Kidney (tissue), 13 donors: ENCODE measurements at regions not wholly inside any gene's neighbourhood (a gene's known extent, or its start where the extent isn't known, plus 50 kb on each side); places are given as distances from the start of the nearest gene placed in this dataset.

Source experiments
- DNase-seq, 5 donors: peaks; one replicate each; pipeline ENCODE4 v3.0.0-alpha.2; 2013 to 2020
- FAIRE-seq: peaks from 2 replicates; lab custom pipeline; 2012; peaks lifted over from hg19 to GRCh38; lab: Jason Lieb, UNC
- H3K27ac ChIP-seq, 2 donors: one replicate each; pipeline ENCODE4 v1.7.0; 2013; ENCODE audit warnings: low read depth in 2 of 2, low read length in 2 of 2, inconsistent platforms in 1 of 2
- H3K27me3 ChIP-seq: one replicate; pipeline ENCODE4 v1.7.1; 2013; ENCODE audit warnings: low read length, inconsistent platforms; ENCODE audit not compliant: control insufficient read depth, insufficient read depth
- H3K36me3 ChIP-seq, 3 donors: one replicate each; pipeline versions ENCODE4 v1.7.0 to v1.7.1; 2013; ENCODE audit warnings: low read length in 3 of 3, control low read depth in 1 of 3, inconsistent platforms in 1 of 3; ENCODE audit not compliant: insufficient read depth in 3 of 3, control insufficient read depth in 2 of 3
- H3K4me1 ChIP-seq, 3 donors: one replicate each; pipeline versions ENCODE4 v1.7.0 to v1.7.1; 2013; ENCODE audit warnings: low read length in 3 of 3, inconsistent platforms in 1 of 3, low read depth in 1 of 3; ENCODE audit not compliant: control insufficient read depth in 2 of 3, insufficient read depth in 2 of 3
- H3K4me3 ChIP-seq, 3 donors: one replicate each; pipeline versions ENCODE4 v1.7.0 to v1.8.1; 2013; ENCODE audit warnings: low read length in 3 of 3, control low read depth in 1 of 3, inconsistent platforms in 1 of 3
- H3K9ac ChIP-seq, 3 donors: one replicate each; pipeline versions ENCODE4 v1.7.0 to v1.7.1; 2013; ENCODE audit warnings: low read length in 3 of 3, control low read depth in 1 of 3, inconsistent platforms in 1 of 3
- H3K9me3 ChIP-seq, 3 donors: one replicate each; pipeline versions ENCODE4 v1.7.0 to v1.7.1; 2013; ENCODE audit warnings: low read length in 3 of 3, control low read depth in 1 of 3, inconsistent platforms in 1 of 3; ENCODE audit not compliant: control insufficient read depth in 2 of 3, insufficient read depth in 1 of 3
- intact Hi-C: fragments of 100-400 bp; cut with DNase I; formaldehyde crosslinking; loops from one replicate; pipeline ENCODE4 v1.11.1; 2022
- TF ChIP-seq, protein P1 (sequence below): IDR thresholded peaks from 3 replicates; pipeline ENCODE4 v1.5.1; 2012; ENCODE audit warnings: mild to moderate bottlenecking, moderate library complexity, borderline replicate concordance; ENCODE audit not compliant: insufficient read depth; ENCODE audit errors: extremely low read depth
- donor health status: control.
- donor health status: control.
- donor health status: control.
- donor health status: control.
- donor health status: control.
- donor health status: DM: yes; HTN: yes; CAD: no.
- donor health status: Normal renal cell carcinoma (clear cell type).

DNA sequence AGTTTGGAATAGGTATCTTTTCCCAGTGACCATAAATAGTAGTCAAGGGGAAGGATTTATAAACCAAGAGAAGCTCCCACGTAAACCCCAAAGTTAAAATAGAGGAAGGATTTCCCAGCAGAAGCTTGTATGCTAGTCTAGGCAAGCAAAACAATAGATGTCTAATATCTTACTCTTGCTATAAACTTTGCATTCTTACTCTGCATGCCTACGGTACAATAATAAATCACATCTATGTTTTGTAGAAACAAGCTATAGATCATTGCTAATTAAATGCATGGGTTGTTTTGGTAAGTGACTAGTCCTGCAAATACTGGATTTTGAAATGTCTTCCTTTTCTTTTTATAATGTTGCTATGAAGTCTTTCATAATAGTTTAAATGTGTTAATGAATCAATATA, 585.5 kb downstream of the INHBA start:
- no peak for FAIRE-seq
- Histone ChIP-seq H3K27me3 (no peaks in the 10 kb centered on the region), H3K36me3 (no peaks in the 10 kb centered on the region), H3K9me3 (no peaks in the 10 kb centered on the region), H3K27ac (no peak overlapping the region), H3K4me1 (no peaks in the 10 kb centered on the region), H3K9ac (no peak overlapping the region), H3K4me3 (no peak overlapping the region)
- TF ChIP-seq, protein P1, sequence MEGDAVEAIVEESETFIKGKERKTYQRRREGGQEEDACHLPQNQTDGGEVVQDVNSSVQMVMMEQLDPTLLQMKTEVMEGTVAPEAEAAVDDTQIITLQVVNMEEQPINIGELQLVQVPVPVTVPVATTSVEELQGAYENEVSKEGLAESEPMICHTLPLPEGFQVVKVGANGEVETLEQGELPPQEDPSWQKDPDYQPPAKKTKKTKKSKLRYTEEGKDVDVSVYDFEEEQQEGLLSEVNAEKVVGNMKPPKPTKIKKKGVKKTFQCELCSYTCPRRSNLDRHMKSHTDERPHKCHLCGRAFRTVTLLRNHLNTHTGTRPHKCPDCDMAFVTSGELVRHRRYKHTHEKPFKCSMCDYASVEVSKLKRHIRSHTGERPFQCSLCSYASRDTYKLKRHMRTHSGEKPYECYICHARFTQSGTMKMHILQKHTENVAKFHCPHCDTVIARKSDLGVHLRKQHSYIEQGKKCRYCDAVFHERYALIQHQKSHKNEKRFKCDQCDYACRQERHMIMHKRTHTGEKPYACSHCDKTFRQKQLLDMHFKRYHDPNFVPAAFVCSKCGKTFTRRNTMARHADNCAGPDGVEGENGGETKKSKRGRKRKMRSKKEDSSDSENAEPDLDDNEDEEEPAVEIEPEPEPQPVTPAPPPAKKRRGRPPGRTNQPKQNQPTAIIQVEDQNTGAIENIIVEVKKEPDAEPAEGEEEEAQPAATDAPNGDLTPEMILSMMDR: no peak
- no peak for DNase-seq
- intact Hi-C loops: no loop called here

DNA sequence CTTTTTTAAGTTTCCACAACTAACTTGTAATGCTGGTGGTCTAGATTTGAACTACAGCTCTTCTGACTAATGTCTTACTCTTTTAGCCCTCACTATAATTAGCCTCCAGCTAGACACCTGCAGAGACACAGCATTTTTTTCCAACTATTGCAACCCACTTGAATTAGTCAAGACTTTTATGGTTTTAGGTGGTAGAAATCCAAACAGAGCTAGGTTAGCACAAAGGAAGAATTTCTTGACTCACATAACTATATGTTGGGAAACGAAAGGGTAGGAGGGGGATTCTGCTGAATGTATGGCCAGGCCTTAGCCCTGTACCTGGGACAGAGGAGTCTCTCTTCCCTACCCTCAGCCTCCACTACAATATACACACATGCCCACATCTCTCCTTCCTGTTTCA, 586.1 kb downstream of the INHBA start:
- no peak overlapping the region for H3K9ac ChIP-seq
- DNase-seq: no peak

DNA sequence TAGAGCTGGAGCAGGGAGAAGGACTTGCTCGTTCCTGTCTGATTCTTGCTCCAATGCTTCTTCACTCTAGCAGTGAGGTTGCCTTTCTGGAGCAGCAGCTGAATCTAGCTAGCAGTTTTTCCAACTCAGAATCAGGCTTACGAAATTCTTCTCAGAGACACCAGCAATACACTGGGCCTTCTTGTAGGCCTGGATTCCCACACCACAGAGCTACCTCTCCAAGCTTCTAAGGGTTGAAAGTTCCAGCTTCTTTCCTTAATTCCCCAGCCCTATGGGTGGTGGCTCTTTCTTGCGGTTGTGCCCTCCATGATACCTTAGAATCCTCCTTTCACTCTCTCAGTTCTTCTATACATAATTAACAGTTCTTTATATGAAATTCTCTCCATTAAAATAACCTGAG, 586.6 kb downstream of the INHBA start:
- intact Hi-C loops: no loop called here
- TF ChIP-seq, protein P1: no peak
- Histone ChIP-seq H3K36me3 (no peaks in the 10 kb centered on the region), H3K27me3 (no peaks in the 10 kb centered on the region), H3K4me3 (no peak overlapping the region), H3K27ac (no peak overlapping the region), H3K9me3 (no peaks in the 10 kb centered on the region), H3K4me1 (no peaks in the 10 kb centered on the region), H3K9ac (no peak overlapping the region)
- DNase-seq: no peak
- no peak for FAIRE-seq

More for the DNA sequence above, 586.1 kb downstream of the INHBA start:
- H3K27me3 ChIP-seq: no peaks in the 10 kb centered on the region
- no peaks in the 10 kb centered on the region for H3K9me3 ChIP-seq
- H3K36me3 ChIP-seq: no peaks in the 10 kb centered on the region
- intact Hi-C loops: no loop called here
- H3K4me3 ChIP-seq: no peak overlapping the region
- no peaks in the 10 kb centered on the region for H3K4me1 ChIP-seq
- FAIRE-seq: no peak
- TF ChIP-seq, protein P1: no peak
- no peak overlapping the region for H3K27ac ChIP-seq

DNA sequence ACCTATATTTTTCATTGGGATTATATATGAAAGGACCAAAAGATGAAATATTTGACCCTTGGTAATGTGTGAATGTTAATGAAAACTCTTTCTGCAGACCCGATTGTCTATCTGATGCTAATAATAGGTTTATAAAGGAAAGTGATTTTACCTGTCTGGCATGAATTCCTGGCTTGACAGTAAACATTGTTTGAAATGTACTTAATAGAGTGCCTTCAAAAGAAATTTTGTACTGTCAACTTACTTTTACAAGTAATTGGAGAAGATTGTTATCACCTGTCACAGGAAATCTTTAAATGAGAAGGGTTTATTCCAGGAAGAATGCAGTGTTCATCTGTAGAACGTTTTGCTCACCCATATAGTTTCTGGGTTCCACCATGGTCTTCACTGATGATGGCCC, 588.2 kb downstream of the INHBA start:
- Histone ChIP-seq H3K27ac (no peak overlapping the region), H3K27me3 (no peaks in the 10 kb centered on the region), H3K4me3 (no peak overlapping the region), H3K9ac (no peak overlapping the region), H3K36me3 (no peaks in the 10 kb centered on the region), H3K4me1 (no peaks in the 10 kb centered on the region), H3K9me3 (no peaks in the 10 kb centered on the region)
- TF ChIP-seq, protein P1: no peak
- DNase-seq (no peak), FAIRE-seq (no peak)
- intact Hi-C loops: no loop called here
